OCI-LY7 (cell line): ENCODE measurements at regions not wholly inside any gene's neighbourhood (a gene's known extent, or its start where the extent isn't known, plus 50 kb on each side); places are given as distances from the start of the nearest gene placed in this dataset.

ENCODE experiments used
- BruUV-seq: library from RNA; stranded (reverse); fragments of 400-500 nt; replicated peaks from 2 replicates; lab custom pipeline; 2021; lab: Mats Ljungman, UMichigan
- CTCF ChIA-PET: fragments of 300-600 bp; sonication (Branson Sonifier 250); formaldehyde crosslinking; loops from one replicate; lab custom pipeline; 2022; ENCODE audit warnings: antibody characterized with exemption; ENCODE audit not compliant: unreplicated experiment; lab: Charles Lee
- POLR2A ChIA-PET: fragments of 300-600 bp; sonication (Branson Sonifier 250); formaldehyde crosslinking; loops from one replicate; lab custom pipeline; 2022; ENCODE audit warnings: antibody characterized with exemption; lab: Charles Lee
- DNase-seq: peaks from one replicate; pipeline ENCODE4 v3.0.0-alpha.2; 2015; ENCODE audit warnings: low spot score
- H2AFZ ChIP-seq: fragments of 200-600 bp; sonication (generic), shearing (Covaris generic); 2 replicates; pipeline ENCODE4 v1.6.1; 2014; ENCODE audit warnings: mild to moderate bottlenecking, antibody characterized with exemption, low read length, moderate library complexity
- H3K27ac ChIP-seq: fragments of 200-600 bp; sonication (generic); 2 replicates; pipeline ENCODE4 v1.5.1; 2014; ENCODE audit warnings: mixed run types, low read depth, mild to moderate bottlenecking, moderate library complexity, low read length, inconsistent platforms; ENCODE audit not compliant: poor library complexity, severe bottlenecking
- H3K36me3 ChIP-seq: fragments of 200-600 bp; sonication (generic); 2 replicates; pipeline ENCODE4 v1.6.1; 2014; ENCODE audit warnings: mild to moderate bottlenecking, antibody characterized with exemption, low read length, moderate library complexity, mixed read lengths; ENCODE audit not compliant: insufficient read depth
- H3K4me1 ChIP-seq: fragments of 200-600 bp; sonication (generic); 2 replicates; pipeline ENCODE4 v1.5.1; 2014; ENCODE audit warnings: mild to moderate bottlenecking, low read length; ENCODE audit not compliant: insufficient read depth, poor library complexity, severe bottlenecking
- H3K4me2 ChIP-seq: fragments of 200-600 bp; sonication (generic); 2 replicates; pipeline ENCODE4 v1.6.1; 2014; ENCODE audit warnings: mild to moderate bottlenecking, low read length
- H3K4me3 ChIP-seq: fragments of 200-600 bp; sonication (generic); 2 replicates; pipeline ENCODE4 v1.5.1; 2014; ENCODE audit warnings: mild to moderate bottlenecking, low read depth, low read length; ENCODE audit not compliant: poor library complexity, severe bottlenecking
- H3K79me2 ChIP-seq: fragments of 200-600 bp; sonication (generic); 2 replicates; pipeline ENCODE4 v1.6.1; 2016; ENCODE audit warnings: low read depth, mild to moderate bottlenecking, low read length, moderate library complexity, mixed read lengths; ENCODE audit not compliant: insufficient read depth
- H3K9me2 ChIP-seq: fragments of 200-600 bp; sonication (generic); 2 replicates; pipeline ENCODE4 v1.6.1; 2016; ENCODE audit warnings: mild to moderate bottlenecking, low read length, mixed read lengths; ENCODE audit not compliant: insufficient read depth
- H3K9me3 ChIP-seq: fragments of 200-600 bp; sonication (generic); 2 replicates; pipeline ENCODE4 v1.6.1; 2014; ENCODE audit warnings: mild to moderate bottlenecking, mixed run types, low read length, mixed read lengths
- H4K20me1 ChIP-seq: fragments of 200-600 bp; sonication (generic); 2 replicates; pipeline ENCODE4 v1.6.1; 2014; ENCODE audit warnings: mild to moderate bottlenecking, antibody characterized with exemption, low read length, moderate library complexity, mixed read lengths; ENCODE audit not compliant: insufficient read depth
- CTCF ChIP-seq: fragments of 200-600 bp; sonication (generic); conservative IDR thresholded peaks from 2 replicates; pipeline ENCODE4 v1.5.1; 2014; ENCODE audit warnings: mild to moderate bottlenecking, antibody characterized with exemption, low read length, moderate library complexity, mixed read lengths
- EZH2phosphoT487 ChIP-seq: fragments of 200-600 bp; sonication (generic); IDR thresholded peaks from 2 replicates; pipeline ENCODE4 v1.6.1; 2018; ENCODE audit warnings: low read depth, borderline replicate concordance, mild to moderate bottlenecking, mixed run types, antibody characterized with exemption, low read length, moderate library complexity, mixed read lengths
- intact Hi-C: fragments of 100-400 bp; cut with micrococcal nuclease; formaldehyde crosslinking; loops from one replicate; pipeline ENCODE4 v1.10.0; 2022; ENCODE audit not compliant: unreplicated experiment

DNA sequence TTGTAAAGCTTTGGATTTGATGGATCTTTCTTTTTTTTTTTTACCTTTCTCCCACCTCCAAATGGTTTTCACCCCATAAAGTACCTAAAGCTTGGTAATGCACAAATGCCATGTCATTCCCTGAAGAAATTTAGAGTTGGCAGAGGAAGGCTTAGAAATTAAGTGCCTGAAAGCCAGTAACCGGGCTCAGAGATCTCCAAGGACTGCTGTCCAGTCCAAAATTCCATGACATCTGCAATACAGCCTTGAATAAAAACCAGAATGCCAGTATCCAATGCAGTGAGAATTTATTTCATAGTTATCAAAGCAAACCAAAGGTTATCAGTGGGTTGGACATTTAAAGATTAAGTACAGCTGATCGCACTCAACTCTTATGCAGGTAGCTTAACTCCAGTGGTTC lies 209.9 kb upstream of the RBBP8 start:
- Histone ChIP-seq H3K9me2 (no peaks in the 10 kb centered on the region), H3K27ac (no peak overlapping the region), H3K4me2 (no peak overlapping the region), H3K9me3 (no peaks in the 10 kb centered on the region), H3K4me1 (no peaks in the 10 kb centered on the region), H4K20me1 (no peaks in the 10 kb centered on the region), H3K4me3 (no peak overlapping the region), H3K79me2 (no peaks in the 10 kb centered on the region), H2AFZ (no peak overlapping the region), H3K36me3 (no peaks in the 10 kb centered on the region)
- ChIA-PET CTCF (no interaction called here), POLR2A (interaction anchor here (0.7 kb wide), 1 partner anchor 9 kb away, joined by 3 read pairs; no protein-coding TSS in a partner anchor)
- BruUV-seq: no TSS peak
- TF ChIP-seq EZH2phosphoT487 (no peak), CTCF (no peak)
- no peak for DNase-seq
- intact Hi-C loops: no loop called here

- Histone ChIP-seq H3K36me3 (no peaks in the 10 kb centered on the region), H3K9me3 (no peaks in the 10 kb centered on the region), H3K27ac (no peak overlapping the region), H3K4me2 (no peak overlapping the region), H3K4me3 (no peak overlapping the region), H3K9me2 (no peaks in the 10 kb centered on the region), H3K79me2 (no peaks in the 10 kb centered on the region), H4K20me1 (no peaks in the 10 kb centered on the region), H2AFZ (no peak overlapping the region), H3K4me1 (no peaks in the 10 kb centered on the region)
- ChIA-PET POLR2A (interaction anchor here (0.7 kb wide), 1 partner anchor 8 kb away, joined by 3 read pairs; no protein-coding TSS in a partner anchor), CTCF (no interaction called here)
- intact Hi-C loops: no loop called here
- no peak for TF ChIP-seq EZH2phosphoT487
- no peak for TF ChIP-seq CTCF
- DNase-seq: no peak
- no TSS peak for BruUV-seq
These were observed 209.4 kb upstream of the RBBP8 start for GRCh38 chr18:22723773-22724172.

- no peak overlapping the region for H3K4me2 ChIP-seq
- TF ChIP-seq EZH2phosphoT487 (no peak), CTCF (no peak)
- H3K9me3 ChIP-seq: no peaks in the 10 kb centered on the region
- no peak overlapping the region for H3K27ac ChIP-seq
- no peaks in the 10 kb centered on the region for H4K20me1 ChIP-seq
- intact Hi-C loops: no loop called here
- H2AFZ ChIP-seq: no peak overlapping the region
- H3K4me3 ChIP-seq: no peak overlapping the region
- H3K4me1 ChIP-seq: no peaks in the 10 kb centered on the region
- BruUV-seq: no TSS peak
- ChIA-PET POLR2A (no interaction called here), CTCF (no interaction called here)
- DNase-seq: no peak
- no peaks in the 10 kb centered on the region for H3K36me3 ChIP-seq
- no peaks in the 10 kb centered on the region for H3K9me2 ChIP-seq
- H3K79me2 ChIP-seq: no peaks in the 10 kb centered on the region
These were observed 206.7 kb upstream of the RBBP8 start for GRCh38 chr18:22726469-22726868.
